Astrocyte of the cerebellum (primary cell): ENCODE measurements at regions not wholly inside any gene's neighbourhood (a gene's known extent, or its start where the extent isn't known, plus 50 kb on each side); places are given as distances from the start of the nearest gene placed in this dataset.

Source experiments
- DNase-seq: peaks from one replicate; pipeline ENCODE4 v3.0.0-alpha.2; 2011; ENCODE audit warnings: low read depth
- H3K4me3 ChIP-seq: 2 replicates; pipeline ENCODE4 v1.5.1; 2011; ENCODE audit warnings: mild to moderate bottlenecking, low read depth, low read length, moderate library complexity
- CTCF ChIP-seq: IDR thresholded peaks from 2 replicates; pipeline ENCODE4 v1.5.1; 2012; ENCODE audit warnings: low read length, low read depth, moderate library complexity, mild to moderate bottlenecking; ENCODE audit errors: missing control alignments
- in situ Hi-C: cut with HindIII; loops from 2 replicates; pipeline ENCODE4 v1.10.0; 2017; ENCODE audit warnings: low sequenced_read_pairs

DNA sequence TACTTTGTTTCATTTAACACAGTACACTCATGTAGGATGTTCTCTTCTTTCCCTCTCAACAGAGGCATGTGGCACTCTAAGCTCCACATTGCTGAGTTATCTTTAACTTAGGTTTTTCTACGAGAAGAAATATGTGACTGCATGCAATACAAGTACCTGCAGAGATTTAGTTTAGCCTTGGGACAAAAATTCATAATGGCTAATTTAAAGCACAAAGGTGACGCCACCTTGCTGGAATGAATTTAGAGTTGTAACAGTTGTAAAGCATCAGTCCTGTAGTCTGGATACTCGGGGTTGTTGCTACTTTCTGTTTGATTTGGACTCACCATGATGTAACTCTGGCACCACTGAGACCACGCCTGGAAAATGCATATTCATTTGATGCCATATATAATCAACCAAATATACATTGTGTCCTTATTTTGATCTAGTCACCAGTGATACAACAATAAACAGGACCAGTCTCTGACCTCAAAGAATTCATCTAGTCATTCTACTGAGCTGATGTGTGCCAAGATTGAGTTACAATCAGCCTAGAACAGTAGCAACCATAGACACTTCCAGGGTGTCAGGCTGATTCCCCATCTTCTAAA, 451.0 kb upstream of the ZFP42 start:
- TF ChIP-seq CTCF: no peak
- no peak for DNase-seq
- no peak overlapping the region for H3K4me3 ChIP-seq
- in situ Hi-C loops: no loop called here

- in situ Hi-C loops: no loop called here
- TF ChIP-seq CTCF: no peak
- DNase-seq: no peak
- no peak overlapping the region for H3K4me3 ChIP-seq
These were observed 448.3 kb upstream of the ZFP42 start for GRCh38 chr4:187547316-187547715.

GRCh38 chr4:187550256-187550950, 445.2 kb upstream of the ZFP42 start:
- no peak overlapping the region for H3K4me3 ChIP-seq
- no peak for DNase-seq
- no peak for TF ChIP-seq CTCF
- in situ Hi-C loops: no loop called here

- no peak overlapping the region for H3K4me3 ChIP-seq
- DNase-seq: no peak
- TF ChIP-seq CTCF: no peak
- in situ Hi-C loops: no loop called here
These were observed 442.8 kb upstream of the ZFP42 start for GRCh38 chr4:187552781-187553180.

GRCh38 chr4:187555174-187555573, 440.4 kb upstream of the ZFP42 start:
- TF ChIP-seq CTCF: no peak
- no peak overlapping the region for H3K4me3 ChIP-seq
- no peak for DNase-seq
- in situ Hi-C loops: no loop called here

GRCh38 chr4:187558391-187558790, 437.2 kb upstream of the ZFP42 start:
- in situ Hi-C loops: no loop called here
- TF ChIP-seq CTCF: no peak
- no peak for DNase-seq
- no peak overlapping the region for H3K4me3 ChIP-seq

DNA sequence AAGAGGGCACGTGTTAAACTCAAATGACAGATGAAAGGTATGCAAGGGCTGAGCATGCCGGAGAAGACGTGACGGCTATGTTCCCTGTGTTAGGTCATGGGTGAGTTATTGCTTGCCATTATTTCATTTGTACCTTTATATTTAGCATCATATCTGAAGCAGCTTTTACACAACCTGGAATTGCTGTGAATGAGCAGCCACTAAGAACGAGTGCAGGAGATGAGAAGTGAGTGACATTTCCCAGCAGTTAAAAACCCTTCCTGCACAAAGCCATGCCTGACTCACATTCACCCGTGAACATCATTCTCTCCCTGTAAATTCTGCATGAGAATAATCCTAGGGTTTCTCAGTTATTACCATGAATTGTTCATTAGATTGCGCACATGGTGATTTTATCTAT, 433.2 kb upstream of the ZFP42 start:
- TF ChIP-seq CTCF: no peak
- in situ Hi-C loops: no loop called here
- H3K4me3 ChIP-seq: no peak overlapping the region
- DNase-seq: no peak
